Loucy (cell line): ENCODE measurements at regions not wholly inside any gene's neighbourhood (a gene's known extent, or its start where the extent isn't known, plus 50 kb on each side); places are given as distances from the start of the nearest gene placed in this dataset.

Experiments used
- CTCF ChIP-seq: fragments of 200-600 bp; sonication (generic); conservative IDR thresholded peaks from 2 replicates; pipeline ENCODE4 v1.5.1; 2014; ENCODE audit warnings: mild to moderate bottlenecking, antibody characterized with exemption, low read length
- EZH2phosphoT487 ChIP-seq: fragments of 200-600 bp; IDR thresholded peaks from 2 replicates; pipeline ENCODE4 v1.6.1; 2018; ENCODE audit warnings: antibody characterized with exemption, mild to moderate bottlenecking, moderate library complexity, borderline replicate concordance

DNA sequence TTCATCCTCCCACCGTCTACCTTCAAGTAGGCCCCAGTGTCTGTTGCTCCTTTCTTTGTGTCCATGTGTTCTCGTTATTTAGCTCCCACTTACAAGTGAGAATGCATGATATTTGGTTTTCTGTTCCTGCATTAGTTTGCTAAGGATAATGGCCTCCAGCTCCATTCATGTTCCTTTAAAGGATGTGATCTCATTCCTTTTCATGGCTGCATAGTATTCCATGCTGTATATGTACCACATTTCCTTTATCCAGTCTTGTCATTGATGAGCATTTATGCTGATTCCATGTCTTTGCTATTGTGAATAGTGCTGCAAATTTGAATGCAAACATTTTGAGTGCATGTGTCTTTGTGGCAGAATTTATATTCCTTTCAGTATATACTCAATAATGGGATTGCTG is 259.6 kb upstream of the PELI2 start:
- TF ChIP-seq CTCF, result no peak
- TF ChIP-seq EZH2phosphoT487, result no peak
